Kidney epithelial cell (primary cell): ENCODE measurements at regions not wholly inside any gene's neighbourhood (a gene's known extent, or its start where the extent isn't known, plus 50 kb on each side); places are given as distances from the start of the nearest gene placed in this dataset.

Source experiments
- DNase-seq: peaks from one replicate; pipeline ENCODE4 v3.0.0-alpha.2; 2010; ENCODE audit warnings: low read depth
- H3K27me3 ChIP-seq: 2 replicates; pipeline ENCODE4 v1.6.0; 2011; ENCODE audit warnings: low read length; ENCODE audit not compliant: control insufficient read depth, insufficient read depth
- H3K36me3 ChIP-seq: 2 replicates; pipeline ENCODE4 v1.5.1; 2011; ENCODE audit warnings: low read length; ENCODE audit not compliant: control insufficient read depth, insufficient read depth
- H3K4me3 ChIP-seq: 2 replicates; pipeline ENCODE4 v1.5.1; 2011; ENCODE audit warnings: low read depth, mild to moderate bottlenecking, control low read depth, low read length
- TF ChIP-seq, protein P1 (sequence below): IDR thresholded peaks from 2 replicates; pipeline ENCODE4 v1.5.1; 2011; ENCODE audit warnings: mild to moderate bottlenecking, moderate library complexity, low read length, control low read depth, inconsistent platforms; ENCODE audit not compliant: insufficient read depth, poor library complexity, severe bottlenecking

DNA sequence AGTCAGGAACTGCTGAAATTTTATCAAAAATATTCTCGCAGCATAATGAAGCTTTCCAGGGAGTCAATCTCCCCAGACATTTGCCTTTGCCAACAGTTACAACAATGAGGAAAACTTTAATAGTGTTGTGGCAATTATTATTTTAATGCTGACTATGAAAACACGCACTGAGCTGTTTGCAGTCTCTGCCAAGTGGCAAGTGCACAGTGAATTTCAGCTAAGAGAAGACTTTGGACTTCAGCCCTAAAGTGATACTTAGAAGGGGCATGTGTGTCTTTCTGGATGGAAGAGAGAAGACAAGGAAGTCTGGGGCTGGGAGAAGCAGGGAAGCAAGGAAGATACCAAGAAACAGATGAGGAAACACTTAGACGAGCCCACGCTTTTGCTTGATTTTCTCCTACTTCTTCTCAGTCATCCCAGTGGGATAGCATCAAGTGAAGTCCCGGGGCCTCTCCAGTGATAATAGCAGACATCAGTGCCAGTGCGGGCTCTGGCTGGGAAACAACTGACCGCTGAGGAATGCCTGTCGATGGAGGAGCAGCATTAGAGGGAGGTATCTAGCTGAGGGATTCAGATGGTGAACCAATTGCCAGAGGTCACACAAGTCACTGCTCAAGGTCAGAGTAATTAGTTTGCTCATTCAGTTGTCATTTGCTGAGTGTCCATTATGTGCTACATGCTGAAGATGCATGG lies 196.3 kb downstream of the TTLL7 start:
- TF ChIP-seq, protein P1, sequence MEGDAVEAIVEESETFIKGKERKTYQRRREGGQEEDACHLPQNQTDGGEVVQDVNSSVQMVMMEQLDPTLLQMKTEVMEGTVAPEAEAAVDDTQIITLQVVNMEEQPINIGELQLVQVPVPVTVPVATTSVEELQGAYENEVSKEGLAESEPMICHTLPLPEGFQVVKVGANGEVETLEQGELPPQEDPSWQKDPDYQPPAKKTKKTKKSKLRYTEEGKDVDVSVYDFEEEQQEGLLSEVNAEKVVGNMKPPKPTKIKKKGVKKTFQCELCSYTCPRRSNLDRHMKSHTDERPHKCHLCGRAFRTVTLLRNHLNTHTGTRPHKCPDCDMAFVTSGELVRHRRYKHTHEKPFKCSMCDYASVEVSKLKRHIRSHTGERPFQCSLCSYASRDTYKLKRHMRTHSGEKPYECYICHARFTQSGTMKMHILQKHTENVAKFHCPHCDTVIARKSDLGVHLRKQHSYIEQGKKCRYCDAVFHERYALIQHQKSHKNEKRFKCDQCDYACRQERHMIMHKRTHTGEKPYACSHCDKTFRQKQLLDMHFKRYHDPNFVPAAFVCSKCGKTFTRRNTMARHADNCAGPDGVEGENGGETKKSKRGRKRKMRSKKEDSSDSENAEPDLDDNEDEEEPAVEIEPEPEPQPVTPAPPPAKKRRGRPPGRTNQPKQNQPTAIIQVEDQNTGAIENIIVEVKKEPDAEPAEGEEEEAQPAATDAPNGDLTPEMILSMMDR = no peak
- Histone ChIP-seq H3K4me3 (no peak overlapping the region), H3K36me3 (no peaks in the 10 kb centered on the region), H3K27me3 (no peaks in the 10 kb centered on the region)
- DNase-seq = no peak

DNA sequence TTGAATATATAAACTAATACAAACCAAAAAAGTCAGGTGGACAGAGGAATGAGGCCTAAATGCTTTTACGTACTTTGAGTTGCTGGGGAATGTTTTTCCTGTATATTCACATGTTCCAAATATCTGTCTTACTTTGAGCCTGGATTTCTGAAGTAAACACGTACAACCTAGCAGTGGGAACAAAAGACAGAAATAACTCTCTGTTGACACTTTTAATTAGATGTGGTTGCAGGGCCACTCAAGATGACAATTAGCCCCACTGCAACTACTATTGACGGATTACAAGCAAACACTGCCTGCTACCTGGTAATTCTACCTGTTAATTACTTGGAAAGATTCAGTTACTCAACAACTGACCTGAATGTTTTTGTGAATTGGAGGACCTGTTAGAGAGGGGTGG lies 196.9 kb downstream of the TTLL7 start:
- H3K36me3 ChIP-seq = no peaks in the 10 kb centered on the region
- no peak overlapping the region for H3K4me3 ChIP-seq
- no peak for DNase-seq
- TF ChIP-seq, protein P1 = no peak
- no peaks in the 10 kb centered on the region for H3K27me3 ChIP-seq

DNA sequence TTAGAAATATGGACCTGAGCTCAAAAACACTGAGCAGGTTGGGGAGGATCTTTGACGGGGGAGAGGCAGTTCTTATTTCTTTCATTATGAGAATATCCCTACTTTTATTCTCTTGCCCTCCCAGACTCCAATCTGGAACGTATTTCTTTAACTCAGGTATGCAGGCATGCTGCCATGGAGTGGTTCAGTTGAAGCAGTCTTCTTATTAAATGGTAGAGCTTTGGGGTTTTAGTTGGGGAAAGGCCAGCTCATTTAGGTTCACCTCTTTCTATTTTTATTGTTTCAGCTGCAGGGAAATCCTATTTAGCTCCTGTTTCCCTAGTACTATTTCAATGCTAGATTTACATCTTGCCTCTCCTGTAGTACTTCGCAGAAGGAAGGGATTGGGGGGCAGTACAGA lies 198.9 kb downstream of the TTLL7 start:
- no peak for DNase-seq
- TF ChIP-seq, protein P1 = no peak
- no peaks in the 10 kb centered on the region for H3K36me3 ChIP-seq
- no peaks in the 10 kb centered on the region for H3K27me3 ChIP-seq
- no peak overlapping the region for H3K4me3 ChIP-seq

DNA sequence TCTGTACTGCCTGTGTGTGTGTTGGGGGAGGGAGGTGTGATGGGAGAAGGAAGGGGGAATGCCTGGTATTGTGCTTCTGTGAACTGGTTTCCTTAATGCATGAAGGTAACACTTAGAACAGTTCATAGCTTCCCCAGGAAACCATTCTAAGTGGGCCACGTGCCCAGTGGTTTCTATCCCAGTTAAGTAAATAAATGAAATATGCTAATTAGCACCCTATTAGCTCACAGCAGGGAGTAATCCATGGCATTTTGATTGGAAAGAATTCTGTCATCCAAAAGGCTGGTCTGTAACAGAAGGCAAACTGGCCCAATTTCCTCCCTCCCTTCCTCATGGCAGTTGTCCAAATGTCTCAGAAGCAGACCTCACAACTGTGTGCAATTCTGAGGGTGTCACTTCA lies 199.3 kb downstream of the TTLL7 start:
- H3K4me3 ChIP-seq = no peak overlapping the region
- H3K27me3 ChIP-seq = no peaks in the 10 kb centered on the region
- DNase-seq = no peak
- no peaks in the 10 kb centered on the region for H3K36me3 ChIP-seq
- TF ChIP-seq, protein P1 = no peak

DNA sequence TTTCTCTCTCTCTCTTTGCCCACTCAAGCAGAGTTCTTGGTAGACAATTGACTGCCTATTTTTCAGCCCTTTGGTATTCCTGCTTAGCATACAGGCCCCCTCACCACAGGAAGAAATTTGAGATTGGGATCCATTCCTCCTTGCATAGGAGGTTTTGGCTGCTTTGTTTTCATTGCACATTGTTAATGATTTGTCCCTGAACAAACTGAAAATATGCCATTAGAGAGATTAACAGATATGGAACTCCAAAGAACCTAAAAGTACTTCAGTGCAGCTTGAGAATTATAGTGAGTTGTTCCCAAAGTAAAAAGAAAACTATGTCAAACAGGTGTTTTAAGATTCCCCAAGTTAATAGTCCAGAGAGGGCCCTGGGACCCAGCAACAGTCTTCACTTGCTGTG lies 200.0 kb downstream of the TTLL7 start:
- TF ChIP-seq, protein P1 = no peak
- H3K4me3 ChIP-seq = no peak overlapping the region
- H3K27me3 ChIP-seq = no peaks in the 10 kb centered on the region
- DNase-seq = no peak
- no peaks in the 10 kb centered on the region for H3K36me3 ChIP-seq

DNA sequence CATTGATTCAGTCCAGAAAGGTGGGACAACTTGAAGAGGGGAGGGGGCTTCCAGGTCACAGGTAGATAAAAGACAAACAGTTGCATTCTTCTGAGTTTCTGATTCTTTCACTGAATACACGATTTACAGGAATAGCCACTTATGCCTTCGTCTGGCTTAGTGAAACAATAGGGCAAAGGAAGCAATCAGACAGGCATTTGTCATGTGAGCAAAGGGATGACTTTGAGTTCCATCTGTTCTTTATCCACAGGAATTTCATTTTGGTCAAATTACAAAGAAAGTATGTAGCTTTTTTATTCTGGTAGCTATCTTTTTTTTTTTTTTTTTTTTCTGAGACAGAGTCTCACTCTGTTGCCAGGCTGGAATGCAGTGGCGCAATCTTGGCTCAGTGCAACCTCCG lies 202.5 kb downstream of the TTLL7 start:
- TF ChIP-seq, protein P1 = no peak
- DNase-seq = no peak

More for the DNA sequence above, 202.5 kb downstream of the TTLL7 start:
- no peaks in the 10 kb centered on the region for H3K27me3 ChIP-seq
- no peaks in the 10 kb centered on the region for H3K36me3 ChIP-seq
- H3K4me3 ChIP-seq = no peak overlapping the region
